ENCODE measurements at regions not wholly inside any gene's neighbourhood (a gene's known extent, or its start where the extent isn't known, plus 50 kb on each side); places are given as distances from the start of the nearest gene placed in this dataset.

GRCh38 chr16:5589812-5590373 lies 492.3 kb upstream of the EEF2KMT start:
- Histone ChIP-seq H3K27ac (no peak overlapping the region), H3K36me3 (no peaks in the 10 kb centered on the region), H3K27me3 (no peaks in the 10 kb centered on the region), H3K9me3 (no peaks in the 10 kb centered on the region), H3K4me1 (no peaks in the 10 kb centered on the region), H3K4me3 (no peak overlapping the region)
- TF ChIP-seq POLR2A (IDR thresholded peaks at IDR 0.05) = no peak
- TF ChIP-seq CTCF (IDR thresholded peaks at IDR 0.05) = no peak
- no peak for DNase-seq

- DNase-seq = no peak
- no peak overlapping the region for H3K4me3 ChIP-seq
- no peaks in the 10 kb centered on the region for H3K36me3 ChIP-seq
- H3K27ac ChIP-seq = no peak overlapping the region
- no peaks in the 10 kb centered on the region for H3K4me1 ChIP-seq
- TF ChIP-seq POLR2A (IDR thresholded peaks at IDR 0.05) = no peak
- no peak for TF ChIP-seq CTCF (IDR thresholded peaks at IDR 0.05)
- H3K27me3 ChIP-seq = no peaks in the 10 kb centered on the region
- H3K9me3 ChIP-seq = no peaks in the 10 kb centered on the region
Measured at GRCh38 chr16:5584109-5584508, 486.5 kb upstream of the EEF2KMT start.

GRCh38 chr16:5582529-5582928 lies 484.9 kb upstream of the EEF2KMT start:
- no peaks in the 10 kb centered on the region for H3K4me1 ChIP-seq
- H3K27ac ChIP-seq = no peak overlapping the region
- no peaks in the 10 kb centered on the region for H3K27me3 ChIP-seq
- H3K4me3 ChIP-seq = no peak overlapping the region
- H3K36me3 ChIP-seq = no peaks in the 10 kb centered on the region
- no peaks in the 10 kb centered on the region for H3K9me3 ChIP-seq
- no peak for DNase-seq
- TF ChIP-seq POLR2A (IDR thresholded peaks at IDR 0.05) (no peak), CTCF (IDR thresholded peaks at IDR 0.05) (no peak)

- no peaks in the 10 kb centered on the region for H3K27me3 ChIP-seq
- no peak overlapping the region for H3K4me3 ChIP-seq
- H3K27ac ChIP-seq = no peak overlapping the region
- no peak for TF ChIP-seq POLR2A (IDR thresholded peaks at IDR 0.05)
- TF ChIP-seq CTCF (IDR thresholded peaks at IDR 0.05) = no peak
- H3K36me3 ChIP-seq = no peaks in the 10 kb centered on the region
- H3K9me3 ChIP-seq = no peaks in the 10 kb centered on the region
- no peak for DNase-seq
- H3K4me1 ChIP-seq = no peaks in the 10 kb centered on the region
Measured at GRCh38 chr16:5581908-5582307, 484.3 kb upstream of the EEF2KMT start.

GRCh38 chr16:5581428-5581827 lies 483.8 kb upstream of the EEF2KMT start:
- DNase-seq = no peak
- no peak for TF ChIP-seq POLR2A (IDR thresholded peaks at IDR 0.05)
- TF ChIP-seq CTCF (IDR thresholded peaks at IDR 0.05) = no peak
- Histone ChIP-seq H3K4me3 (no peak overlapping the region), H3K27ac (no peak overlapping the region), H3K4me1 (no peaks in the 10 kb centered on the region), H3K9me3 (no peaks in the 10 kb centered on the region), H3K27me3 (no peaks in the 10 kb centered on the region), H3K36me3 (no peaks in the 10 kb centered on the region)

GRCh38 chr16:5580772-5581171 lies 483.2 kb upstream of the EEF2KMT start:
- no peak for TF ChIP-seq CTCF (IDR thresholded peaks at IDR 0.05)
- no peak for TF ChIP-seq POLR2A (IDR thresholded peaks at IDR 0.05)
- H3K4me1 ChIP-seq = no peaks in the 10 kb centered on the region
- no peak for DNase-seq
- no peaks in the 10 kb centered on the region for H3K36me3 ChIP-seq
- no peaks in the 10 kb centered on the region for H3K9me3 ChIP-seq
- no peaks in the 10 kb centered on the region for H3K27me3 ChIP-seq
- H3K27ac ChIP-seq = no peak overlapping the region
- H3K4me3 ChIP-seq = no peak overlapping the region
